Mesothelial cell of epicardium (in vitro differentiated cells): ENCODE measurements at regions not wholly inside any gene's neighbourhood (a gene's known extent, or its start where the extent isn't known, plus 50 kb on each side); places are given as distances from the start of the nearest gene placed in this dataset.

Experiments
- DNase-seq, 2 experiments: peaks; one replicate each; pipeline ENCODE4 v3.0.0; 2021; ENCODE audit warnings: low spot score in 2 of 2; ENCODE audit not compliant: unreplicated experiment in 2 of 2
- H3K27ac Mint-ChIP-seq: 2 replicates; pipeline ENCODE4 v1.8.0; 2021; ENCODE audit warnings: mixed read lengths
- H3K27me3 Mint-ChIP-seq: 2 replicates; pipeline ENCODE4 v1.8.0; 2021; ENCODE audit warnings: low read depth, mixed read lengths
- H3K36me3 Mint-ChIP-seq: 2 replicates; pipeline ENCODE4 v1.8.0; 2021; ENCODE audit warnings: mixed read lengths
- H3K4me1 Mint-ChIP-seq: 2 replicates; pipeline ENCODE4 v1.8.0; 2021; ENCODE audit warnings: mixed read lengths
- H3K4me3 Mint-ChIP-seq: 2 replicates; pipeline ENCODE4 v1.8.0; 2021; ENCODE audit warnings: mild to moderate bottlenecking, moderate library complexity, mixed read lengths
- H3K9me3 Mint-ChIP-seq: 2 replicates; pipeline ENCODE4 v1.8.0; 2021; ENCODE audit warnings: mixed read lengths
- CTCF ChIP-seq: fragments of 200-600 bp; sonication (generic); IDR thresholded peaks from one replicate; pipeline ENCODE4 v1.5.0; 2021; ENCODE audit warnings: antibody characterized with exemption; ENCODE audit not compliant: unreplicated experiment

GRCh38 chr6:120606743-120607142 is 727.5 kb downstream of the TBC1D32 start:
- H3K4me3 Mint-ChIP-seq = no peak overlapping the region

GRCh38 chr6:120604510-120604909 is 729.8 kb downstream of the TBC1D32 start:
- Mint-ChIP-seq H3K4me3 (no peak overlapping the region), H3K27ac (no peak overlapping the region), H3K9me3 (no peaks in the 10 kb centered on the region), H3K4me1 (no peaks in the 10 kb centered on the region), H3K27me3 (peaks cover 6% of the 10 kb centered on the region), H3K36me3 (no peaks in the 10 kb centered on the region)
- no peak for TF ChIP-seq CTCF
- no peak for DNase-seq

More at GRCh38 chr6:120606743-120607142, 727.5 kb downstream of the TBC1D32 start:
- no peak overlapping the region for H3K27ac Mint-ChIP-seq
- DNase-seq = no peak
- H3K36me3 Mint-ChIP-seq = no peaks in the 10 kb centered on the region
- H3K4me1 Mint-ChIP-seq = no peaks in the 10 kb centered on the region
- no peaks in the 10 kb centered on the region for H3K9me3 Mint-ChIP-seq
- H3K27me3 Mint-ChIP-seq = peaks cover 3% of the 10 kb centered on the region
- no peak for TF ChIP-seq CTCF

DNA sequence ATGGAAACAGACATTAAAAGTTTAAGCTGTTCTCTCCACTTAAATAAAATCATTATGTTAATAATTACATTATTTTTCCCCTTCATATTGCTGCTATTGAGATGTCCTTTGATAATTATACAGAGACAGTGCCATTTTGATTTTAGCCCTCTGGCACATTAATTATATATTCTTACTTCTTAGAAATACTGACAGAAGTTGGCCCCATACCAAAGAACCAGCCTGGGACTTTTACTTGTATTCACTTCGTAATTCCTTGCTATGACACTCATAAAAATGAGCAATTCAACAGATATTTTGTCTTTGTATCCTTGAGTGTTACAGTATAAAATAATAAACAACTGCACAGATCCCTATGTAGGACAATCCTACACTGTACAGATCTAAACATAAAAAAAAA is 743.7 kb downstream of the TBC1D32 start:
- Mint-ChIP-seq H3K27ac (no peak overlapping the region), H3K4me1 (no peaks in the 10 kb centered on the region), H3K27me3 (no peaks in the 10 kb centered on the region), H3K9me3 (no peaks in the 10 kb centered on the region), H3K4me3 (no peak overlapping the region), H3K36me3 (no peaks in the 10 kb centered on the region)
- DNase-seq = no peak
- no peak for TF ChIP-seq CTCF

- TF ChIP-seq CTCF = no peak
- H3K9me3 Mint-ChIP-seq = peaks cover under 1% of the 10 kb centered on the region
- DNase-seq = no peak
These were observed 745.9 kb downstream of the TBC1D32 start for GRCh38 chr6:120588424-120588823.

GRCh38 chr6:120587381-120587780 is 746.9 kb downstream of the TBC1D32 start:
- DNase-seq = no peak
- Mint-ChIP-seq H3K9me3 (peaks cover 10% of the 10 kb centered on the region), H3K4me3 (no peak overlapping the region), H3K4me1 (no peaks in the 10 kb centered on the region), H3K27ac (no peak overlapping the region), H3K27me3 (no peaks in the 10 kb centered on the region), H3K36me3 (no peaks in the 10 kb centered on the region)
- no peak for TF ChIP-seq CTCF

More at GRCh38 chr6:120588424-120588823, 745.9 kb downstream of the TBC1D32 start:
- Mint-ChIP-seq H3K4me1 (no peaks in the 10 kb centered on the region), H3K36me3 (no peaks in the 10 kb centered on the region), H3K4me3 (no peak overlapping the region), H3K27ac (no peak overlapping the region), H3K27me3 (no peaks in the 10 kb centered on the region)
